Kidney (tissue), 13 donors: ENCODE measurements at regions not wholly inside any gene's neighbourhood (a gene's known extent, or its start where the extent isn't known, plus 50 kb on each side); places are given as distances from the start of the nearest gene placed in this dataset.
"Not testable (repeated sequence)": the region's sequence is repeated elsewhere in the genome, so short reads cannot be mapped to it uniquely, and the experiment has no call there.

Experiments used
- DNase-seq, 5 donors: peaks; one replicate each; pipeline ENCODE4 v3.0.0-alpha.2; 2013 to 2020
- FAIRE-seq: peaks from 2 replicates; lab custom pipeline; 2012; peaks lifted over from hg19 to GRCh38; lab: Jason Lieb, UNC
- H3K27ac ChIP-seq, 2 donors: one replicate each; pipeline ENCODE4 v1.7.0; 2013; ENCODE audit warnings: low read depth in 2 of 2, low read length in 2 of 2, inconsistent platforms in 1 of 2
- H3K27me3 ChIP-seq: one replicate; pipeline ENCODE4 v1.7.1; 2013; ENCODE audit warnings: low read length, inconsistent platforms; ENCODE audit not compliant: control insufficient read depth, insufficient read depth
- H3K36me3 ChIP-seq, 3 donors: one replicate each; pipeline versions ENCODE4 v1.7.0 to v1.7.1; 2013; ENCODE audit warnings: low read length in 3 of 3, control low read depth in 1 of 3, inconsistent platforms in 1 of 3; ENCODE audit not compliant: insufficient read depth in 3 of 3, control insufficient read depth in 2 of 3
- H3K4me1 ChIP-seq, 3 donors: one replicate each; pipeline versions ENCODE4 v1.7.0 to v1.7.1; 2013; ENCODE audit warnings: low read length in 3 of 3, inconsistent platforms in 1 of 3, low read depth in 1 of 3; ENCODE audit not compliant: control insufficient read depth in 2 of 3, insufficient read depth in 2 of 3
- H3K4me3 ChIP-seq, 3 donors: one replicate each; pipeline versions ENCODE4 v1.7.0 to v1.8.1; 2013; ENCODE audit warnings: low read length in 3 of 3, control low read depth in 1 of 3, inconsistent platforms in 1 of 3
- H3K9ac ChIP-seq, 3 donors: one replicate each; pipeline versions ENCODE4 v1.7.0 to v1.7.1; 2013; ENCODE audit warnings: low read length in 3 of 3, control low read depth in 1 of 3, inconsistent platforms in 1 of 3
- H3K9me3 ChIP-seq, 3 donors: one replicate each; pipeline versions ENCODE4 v1.7.0 to v1.7.1; 2013; ENCODE audit warnings: low read length in 3 of 3, control low read depth in 1 of 3, inconsistent platforms in 1 of 3; ENCODE audit not compliant: control insufficient read depth in 2 of 3, insufficient read depth in 1 of 3
- intact Hi-C: fragments of 100-400 bp; cut with DNase I; formaldehyde crosslinking; loops from one replicate; pipeline ENCODE4 v1.11.1; 2022
- TF ChIP-seq, protein P1 (sequence below): IDR thresholded peaks from 3 replicates; pipeline ENCODE4 v1.5.1; 2012; ENCODE audit warnings: mild to moderate bottlenecking, moderate library complexity, borderline replicate concordance; ENCODE audit not compliant: insufficient read depth; ENCODE audit errors: extremely low read depth
- donor health status: control.
- donor health status: control.
- donor health status: control.
- donor health status: control.
- donor health status: control.
- donor health status: DM: yes; HTN: yes; CAD: no.
- donor health status: Normal renal cell carcinoma (clear cell type).

- intact Hi-C loops, H3K27ac ChIP-seq, H3K27me3 ChIP-seq, H3K36me3 ChIP-seq, FAIRE-seq, H3K9ac ChIP-seq, H3K4me1 ChIP-seq, H3K9me3 ChIP-seq: not testable (repeated sequence)
- DNase-seq = peak; percentile 88 to 94 (median 91)
- TF ChIP-seq, protein P1, sequence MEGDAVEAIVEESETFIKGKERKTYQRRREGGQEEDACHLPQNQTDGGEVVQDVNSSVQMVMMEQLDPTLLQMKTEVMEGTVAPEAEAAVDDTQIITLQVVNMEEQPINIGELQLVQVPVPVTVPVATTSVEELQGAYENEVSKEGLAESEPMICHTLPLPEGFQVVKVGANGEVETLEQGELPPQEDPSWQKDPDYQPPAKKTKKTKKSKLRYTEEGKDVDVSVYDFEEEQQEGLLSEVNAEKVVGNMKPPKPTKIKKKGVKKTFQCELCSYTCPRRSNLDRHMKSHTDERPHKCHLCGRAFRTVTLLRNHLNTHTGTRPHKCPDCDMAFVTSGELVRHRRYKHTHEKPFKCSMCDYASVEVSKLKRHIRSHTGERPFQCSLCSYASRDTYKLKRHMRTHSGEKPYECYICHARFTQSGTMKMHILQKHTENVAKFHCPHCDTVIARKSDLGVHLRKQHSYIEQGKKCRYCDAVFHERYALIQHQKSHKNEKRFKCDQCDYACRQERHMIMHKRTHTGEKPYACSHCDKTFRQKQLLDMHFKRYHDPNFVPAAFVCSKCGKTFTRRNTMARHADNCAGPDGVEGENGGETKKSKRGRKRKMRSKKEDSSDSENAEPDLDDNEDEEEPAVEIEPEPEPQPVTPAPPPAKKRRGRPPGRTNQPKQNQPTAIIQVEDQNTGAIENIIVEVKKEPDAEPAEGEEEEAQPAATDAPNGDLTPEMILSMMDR = peak; percentile 76
- peak overlapping the region in 2 of 3 donors; percentile 20 to 46 for H3K4me3 ChIP-seq
Measured at GRCh38 chr4:9532134-9532862, 88.1 kb downstream of the DEFB131A start.

DNA sequence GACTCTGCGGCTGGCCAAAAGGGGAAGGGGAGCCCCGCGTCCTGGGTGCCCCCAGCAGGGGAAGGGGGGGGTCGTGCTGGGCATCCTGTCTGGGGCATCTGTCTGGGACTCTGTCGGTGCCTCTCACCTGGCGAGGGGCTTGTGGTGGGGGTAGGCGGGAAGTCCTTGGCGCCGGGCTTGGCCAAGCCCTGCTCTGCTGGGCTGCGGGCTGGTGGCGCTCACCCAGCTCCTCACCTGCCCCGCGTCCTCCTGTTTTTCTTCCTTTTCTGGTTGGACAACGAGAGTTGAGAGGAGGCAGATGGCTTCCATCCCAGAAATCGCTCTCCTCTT, 88.6 kb downstream of the DEFB131A start:
- H3K4me1 ChIP-seq, H3K9ac ChIP-seq, intact Hi-C loops, FAIRE-seq, H3K36me3 ChIP-seq, H3K27ac ChIP-seq, H3K9me3 ChIP-seq, H3K27me3 ChIP-seq: not testable (repeated sequence)
- H3K4me3 ChIP-seq = peak overlapping the region in 1 of 3 donors; percentile 46
- DNase-seq = peak in 1 of 5 donors; percentile 24

- FAIRE-seq, H3K27ac ChIP-seq, H3K9ac ChIP-seq, H3K27me3 ChIP-seq, H3K36me3 ChIP-seq, H3K4me1 ChIP-seq, H3K9me3 ChIP-seq, H3K4me3 ChIP-seq, intact Hi-C loops: not testable (repeated sequence)
- DNase-seq = peak in 4 of 5 donors; percentile 24 to 53 (median 38)
Measured at GRCh38 chr4:9537101-9537500, 92.9 kb downstream of the DEFB131A start.

DNA sequence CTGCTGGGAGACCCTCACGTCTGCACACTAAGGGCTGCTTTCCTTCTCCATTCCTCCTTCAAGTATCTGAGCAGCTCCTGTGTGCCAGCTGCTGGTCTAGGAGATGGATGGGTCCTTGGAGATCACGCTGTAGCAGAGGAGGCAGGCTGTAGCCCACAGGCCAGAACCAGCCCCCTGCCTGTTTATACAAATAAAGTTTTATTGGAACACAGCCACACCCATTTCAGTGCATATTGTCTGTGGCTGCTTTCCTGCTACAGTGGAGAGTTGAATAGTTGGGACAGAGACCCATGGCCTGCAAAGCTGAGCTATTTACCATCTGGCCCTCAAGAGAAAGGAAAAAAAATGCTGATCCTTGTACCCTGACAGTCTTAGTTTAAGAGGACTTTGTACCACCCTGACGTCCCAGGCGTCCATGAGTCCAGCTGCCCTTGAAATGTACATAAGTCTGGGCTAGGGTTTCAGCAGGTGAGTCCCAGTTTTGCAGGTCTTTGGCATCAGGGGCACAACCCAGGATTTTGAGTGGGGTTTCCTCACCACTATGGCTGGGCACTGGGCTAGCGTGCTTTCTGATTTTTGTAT, 95.8 kb downstream of the DEFB131A start:
- H3K9ac ChIP-seq, H3K27ac ChIP-seq, H3K4me1 ChIP-seq, FAIRE-seq, DNase-seq, H3K4me3 ChIP-seq, H3K36me3 ChIP-seq, intact Hi-C loops, H3K9me3 ChIP-seq, H3K27me3 ChIP-seq: not testable (repeated sequence)

DNA sequence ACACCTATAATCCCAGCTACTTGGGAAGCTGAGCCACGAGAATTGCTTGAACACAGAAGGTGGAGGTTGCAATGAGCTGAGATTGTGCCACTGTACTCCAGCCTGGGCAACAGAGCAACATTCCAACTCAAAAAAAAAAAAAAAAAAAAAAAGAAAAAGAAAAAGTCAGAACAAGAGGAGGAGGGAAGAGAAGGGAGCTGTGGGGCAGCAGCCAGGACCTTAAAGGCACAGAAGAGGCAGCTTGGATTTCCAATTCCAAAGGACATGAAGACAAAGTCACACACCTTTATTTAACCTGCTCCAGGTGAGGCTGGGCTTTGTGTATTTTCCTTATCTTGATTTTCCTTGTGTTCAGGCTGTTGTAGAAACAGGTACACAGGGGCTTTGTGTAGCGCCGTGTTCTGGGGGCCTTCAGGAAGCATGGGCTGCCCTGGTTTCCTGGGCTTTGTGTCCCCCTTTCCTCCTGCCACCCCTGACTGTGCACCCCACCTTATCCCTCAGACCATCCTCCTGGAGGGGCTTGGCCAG, 97.2 kb downstream of the DEFB131A start:
- H3K9me3 ChIP-seq, H3K27ac ChIP-seq, H3K4me1 ChIP-seq, H3K27me3 ChIP-seq, intact Hi-C loops, FAIRE-seq, H3K9ac ChIP-seq, DNase-seq, H3K36me3 ChIP-seq, H3K4me3 ChIP-seq: not testable (repeated sequence)

DNA sequence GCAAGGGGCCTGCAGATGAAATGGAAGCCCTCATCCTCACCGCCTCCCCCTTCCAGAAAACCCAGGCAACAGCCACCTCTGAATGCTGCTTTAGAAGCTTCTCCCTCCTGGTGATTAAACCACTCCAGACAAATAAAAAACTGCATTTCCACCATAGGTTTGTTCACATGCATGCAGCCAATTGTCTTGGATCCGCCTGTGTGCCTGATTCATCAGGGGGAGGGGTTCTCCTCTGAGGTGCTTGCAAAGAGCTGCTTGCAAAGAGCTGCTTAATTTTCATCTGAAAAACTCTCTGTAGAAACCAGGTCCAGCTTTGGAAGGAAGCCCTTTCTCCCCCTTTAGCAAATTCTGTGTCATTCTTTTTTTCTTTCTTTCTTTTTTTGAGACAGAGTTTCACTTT, 100.6 kb downstream of the DEFB131A start:
- H3K9ac ChIP-seq, intact Hi-C loops, H3K27ac ChIP-seq, H3K36me3 ChIP-seq, DNase-seq, H3K9me3 ChIP-seq, H3K4me3 ChIP-seq, H3K27me3 ChIP-seq, FAIRE-seq, H3K4me1 ChIP-seq: not testable (repeated sequence)

DNA sequence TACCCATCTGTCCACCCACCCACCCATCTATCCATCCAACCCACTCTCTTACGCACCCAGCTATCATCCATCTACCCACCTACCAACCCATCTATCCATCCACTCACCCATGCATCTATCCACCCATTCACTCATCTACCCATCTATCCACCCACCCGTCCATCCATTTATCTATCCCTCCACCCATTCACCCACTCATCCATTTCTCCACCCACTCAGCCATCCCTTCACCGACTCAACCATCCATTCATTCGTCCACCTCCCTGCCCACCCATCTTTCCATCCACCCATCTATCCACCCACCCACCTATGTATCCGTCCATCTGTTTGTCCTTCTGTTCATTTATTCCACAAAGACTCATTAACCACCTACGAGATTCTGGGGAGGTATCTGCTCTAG, 103.3 kb downstream of the DEFB131A start:
- intact Hi-C loops, H3K27ac ChIP-seq, DNase-seq, H3K9me3 ChIP-seq, FAIRE-seq, H3K4me3 ChIP-seq, H3K36me3 ChIP-seq, H3K9ac ChIP-seq, H3K4me1 ChIP-seq, H3K27me3 ChIP-seq: not testable (repeated sequence)
